Middle frontal gyrus (tissue), 1 donor: ENCODE measurements at regions not wholly inside any gene's neighbourhood (a gene's known extent, or its start where the extent isn't known, plus 50 kb on each side); places are given as distances from the start of the nearest gene placed in this dataset.
A peak's percentile ranks its signal among the peaks of the same experiment; 100 is the strongest.
"Not testable (repeated sequence)": the region's sequence is repeated elsewhere in the genome, so short reads cannot be mapped to it uniquely, and the experiment has no call there.

Source experiments
- DNase-seq: peaks from one replicate; pipeline ENCODE4 v3.0.0-alpha.2; 2015; ENCODE audit warnings: low spot score; ENCODE audit errors: extremely low spot score

DNA sequence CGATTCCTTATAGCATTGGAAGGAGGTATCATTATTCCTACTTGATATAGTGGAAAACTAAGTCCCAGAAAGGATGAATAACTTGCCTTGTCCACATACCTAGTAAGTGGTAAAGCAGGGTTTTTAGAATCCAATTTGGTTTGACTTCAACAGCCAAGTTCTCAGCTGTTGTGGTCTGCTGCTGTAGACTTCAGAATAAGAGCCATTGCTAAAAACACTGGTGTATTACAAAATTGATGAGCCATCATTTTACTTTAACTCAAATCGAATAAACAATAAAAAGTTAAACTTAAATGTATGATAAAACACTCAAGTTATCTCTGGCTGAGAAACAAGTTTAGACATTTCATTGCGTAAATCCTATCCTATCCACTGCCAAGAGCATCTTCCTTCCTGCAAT is 610.8 kb downstream of the TLE1 start:
- DNase-seq = no peak

DNA sequence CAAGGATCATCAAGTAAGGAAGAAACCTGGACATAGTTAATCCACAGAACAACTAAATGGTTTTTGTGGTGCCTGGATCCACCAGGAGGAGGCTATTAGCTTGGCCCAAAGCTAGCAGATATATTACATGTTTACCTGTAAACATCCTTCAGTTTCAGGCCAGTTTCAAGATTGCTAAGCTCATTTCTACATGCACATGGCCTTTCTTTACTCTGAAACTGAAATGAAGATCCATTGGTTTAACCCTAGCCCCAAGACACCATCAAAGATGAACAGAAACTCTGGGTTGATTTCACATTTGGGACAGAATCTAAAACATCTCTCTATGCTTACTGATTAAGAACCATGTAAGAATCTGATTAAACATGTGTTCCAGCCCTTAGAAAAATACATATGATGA is 611.8 kb downstream of the TLE1 start:
- DNase-seq = no peak

DNA sequence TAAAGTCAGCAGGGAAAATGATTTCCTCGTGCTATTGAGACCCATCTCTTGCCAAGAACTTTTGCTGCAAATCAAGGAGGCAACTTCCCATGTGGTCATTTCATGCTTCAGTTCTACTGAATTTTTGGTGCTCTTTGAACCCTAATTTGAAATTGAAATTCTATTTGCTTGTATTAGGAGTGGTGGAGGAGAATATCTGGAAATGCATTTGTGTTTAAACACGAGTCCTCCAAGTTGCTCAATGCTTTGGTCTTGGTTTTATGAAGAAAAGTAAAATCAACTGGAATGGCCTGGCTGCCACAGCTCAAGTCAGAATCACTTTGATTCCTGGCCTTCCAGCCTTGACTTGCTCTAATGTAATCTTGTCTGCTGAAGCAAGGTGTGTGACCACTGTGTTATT is 613.2 kb downstream of the TLE1 start:
- no peak for DNase-seq

DNA sequence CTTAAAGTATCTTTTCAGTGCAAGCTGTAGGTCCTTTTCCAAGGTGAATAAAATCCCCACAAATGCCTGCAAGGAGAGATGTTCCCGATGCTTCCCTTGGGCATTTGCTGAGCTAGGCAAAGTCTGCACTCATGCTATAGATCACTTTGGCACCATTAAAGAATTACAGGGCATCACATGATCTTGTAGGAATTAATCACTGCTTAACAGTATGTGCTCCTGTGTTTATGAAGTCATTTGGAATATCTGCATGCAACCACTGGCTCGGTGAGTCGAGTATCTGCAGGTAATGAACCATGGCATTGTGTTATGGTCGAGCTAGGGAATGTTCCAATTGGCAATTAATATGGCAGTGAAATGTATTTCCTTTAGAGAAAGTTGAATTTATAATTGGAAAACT is 615.1 kb downstream of the TLE1 start:
- DNase-seq = no peak

DNA sequence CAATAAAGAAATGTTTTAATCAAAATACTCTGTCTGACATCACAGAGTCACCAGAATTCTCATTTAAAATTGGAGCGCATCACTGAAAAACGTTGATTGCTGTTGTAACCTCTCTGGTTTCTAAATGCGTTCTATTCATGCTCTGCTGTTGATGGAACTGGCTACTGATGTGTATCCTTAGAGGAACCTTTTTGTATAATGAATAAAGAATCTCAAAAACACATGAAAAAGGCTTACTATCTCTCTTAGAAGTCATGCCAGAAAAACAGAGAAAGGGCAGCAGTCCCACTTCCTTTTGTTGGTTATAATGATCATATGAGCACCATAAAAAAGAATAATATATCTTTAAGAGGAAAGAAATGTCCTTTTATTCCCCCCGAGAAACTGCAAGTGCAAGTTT is 615.5 kb downstream of the TLE1 start:
- no peak for DNase-seq

DNA sequence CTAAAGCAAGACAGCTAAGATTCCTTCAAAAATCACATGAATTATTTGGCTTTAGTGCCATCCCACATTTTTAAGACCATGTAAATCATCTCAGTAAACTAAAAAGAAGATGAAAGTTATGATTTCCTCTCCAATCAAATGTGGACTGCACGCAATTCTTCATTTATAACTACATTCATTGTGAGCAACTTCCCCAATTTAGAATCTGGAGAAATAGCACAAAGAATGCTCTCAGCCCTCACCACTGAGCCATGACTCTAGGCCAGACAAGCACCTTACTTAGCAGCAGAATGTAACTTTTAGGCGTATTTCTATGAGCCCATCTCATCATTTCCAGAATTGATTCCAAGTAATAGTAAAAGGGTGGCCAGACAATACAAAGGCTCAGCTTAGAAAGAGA is 616.6 kb downstream of the TLE1 start:
- DNase-seq = no peak

DNA sequence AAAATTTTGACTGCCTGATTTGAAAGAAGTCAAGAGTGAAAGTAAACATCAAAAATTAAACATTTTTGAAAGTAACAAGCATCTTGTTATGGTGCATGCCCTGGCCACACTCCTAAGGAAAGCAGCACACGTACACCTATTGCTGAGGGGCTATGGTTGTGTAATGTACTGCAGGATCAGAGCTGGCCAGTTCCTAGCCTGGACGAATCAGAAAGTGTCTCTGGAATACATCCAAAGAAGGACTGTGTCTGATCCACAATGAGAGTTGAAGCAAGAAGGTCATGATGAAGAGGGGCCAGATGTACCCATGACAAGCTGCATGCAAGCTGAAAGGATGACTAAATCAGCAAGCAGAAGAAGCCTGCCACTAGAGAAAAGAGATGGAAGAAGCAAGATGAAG is 618.2 kb downstream of the TLE1 start:
- DNase-seq = no peak

DNA sequence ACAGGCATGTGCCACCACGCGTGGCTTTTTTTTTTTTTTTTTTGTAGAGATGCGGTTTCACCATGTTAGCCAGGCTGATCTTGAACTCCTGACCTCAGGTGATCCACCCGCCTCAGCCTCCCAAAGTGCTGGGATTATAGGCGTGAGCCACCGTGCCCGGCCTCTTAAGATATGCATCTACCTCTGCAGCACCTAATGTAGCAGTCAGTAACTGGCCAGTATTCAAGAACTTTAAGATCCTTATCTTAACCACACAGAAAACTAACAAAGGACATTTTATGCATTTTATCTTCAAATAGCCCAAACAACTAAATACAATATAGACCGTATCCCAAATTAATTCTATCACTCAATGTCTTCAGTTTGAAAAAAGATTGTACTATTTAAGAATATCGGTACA is 618.7 kb downstream of the TLE1 start:
- no peak for DNase-seq

DNA sequence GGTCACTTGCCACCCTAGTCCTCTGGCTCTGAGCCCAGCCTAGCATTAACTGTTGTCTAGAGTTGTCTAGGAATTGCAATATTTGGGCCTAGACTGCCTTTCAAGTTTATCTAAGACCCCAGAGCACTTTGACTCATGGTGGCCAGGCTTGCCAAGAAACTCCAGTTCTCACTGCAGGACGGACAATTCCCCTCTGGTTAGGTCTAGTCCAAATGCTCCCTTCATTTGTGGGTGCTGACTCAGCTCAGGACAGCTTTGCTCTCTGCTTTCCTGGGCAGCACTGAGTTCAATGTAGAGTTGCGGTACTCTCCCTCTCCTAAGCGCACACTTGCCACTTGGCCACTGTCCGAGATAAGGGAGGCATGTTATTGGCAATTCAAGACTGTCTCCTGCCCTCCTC is 619.4 kb downstream of the TLE1 start:
- DNase-seq = no peak

DNA sequence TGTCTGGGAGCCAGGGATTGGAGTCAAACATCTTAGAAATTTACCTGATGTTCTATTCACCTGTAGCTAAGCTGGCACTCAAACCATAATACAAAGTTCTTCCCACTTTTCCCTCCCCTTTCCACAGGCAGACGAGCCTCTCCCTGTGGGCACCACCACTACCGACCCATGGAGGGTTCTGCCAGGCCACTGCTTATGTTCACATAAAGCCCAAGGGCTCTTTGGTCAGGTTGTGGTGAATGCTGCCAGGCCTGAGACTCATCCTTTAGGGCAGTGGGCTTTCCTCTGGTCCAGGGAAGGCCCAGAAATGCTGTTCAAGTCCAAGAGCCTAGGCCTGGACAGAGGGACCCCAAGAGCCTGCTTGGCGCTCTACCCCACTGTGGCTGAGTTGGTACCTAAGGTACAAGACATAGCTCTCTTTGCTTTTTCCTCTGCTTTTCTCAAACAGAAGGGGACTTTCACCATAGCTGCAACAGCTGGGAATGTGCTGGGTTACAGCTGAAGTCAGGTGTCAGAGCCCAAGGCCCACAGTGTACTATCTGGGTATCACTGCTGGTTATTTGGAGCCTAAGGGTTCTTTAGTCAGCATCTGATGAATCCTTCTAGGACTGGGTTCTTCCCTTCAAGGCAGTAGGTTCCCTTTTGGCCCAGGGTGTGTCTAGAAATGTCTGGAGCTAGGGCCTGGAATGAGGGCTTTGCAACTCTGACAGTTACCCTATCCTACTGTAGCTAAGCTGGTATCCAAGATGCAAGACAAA is 620.1 kb downstream of the TLE1 start:
- DNase-seq = no peak

DNA sequence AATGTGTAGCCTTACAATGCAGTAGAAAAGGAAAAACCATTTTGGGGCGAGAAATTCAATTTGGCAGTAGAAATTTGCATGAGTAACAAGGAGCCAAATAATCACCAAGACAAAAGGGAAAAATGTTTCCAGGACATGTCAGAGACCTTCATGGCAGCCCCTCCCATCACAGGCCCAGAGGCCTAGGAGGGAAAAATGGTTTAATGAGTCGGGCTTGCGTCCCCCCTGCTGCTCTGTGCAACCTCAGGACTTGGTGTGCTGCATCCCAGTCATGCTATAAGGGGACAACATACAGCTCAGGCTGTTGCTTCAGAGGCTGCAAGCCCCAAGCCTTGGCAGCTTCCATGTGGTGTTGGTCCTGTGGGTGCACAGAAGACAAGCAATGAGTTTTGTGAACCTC is 626.4 kb downstream of the TLE1 start:
- DNase-seq = not testable (repeated sequence)

DNA sequence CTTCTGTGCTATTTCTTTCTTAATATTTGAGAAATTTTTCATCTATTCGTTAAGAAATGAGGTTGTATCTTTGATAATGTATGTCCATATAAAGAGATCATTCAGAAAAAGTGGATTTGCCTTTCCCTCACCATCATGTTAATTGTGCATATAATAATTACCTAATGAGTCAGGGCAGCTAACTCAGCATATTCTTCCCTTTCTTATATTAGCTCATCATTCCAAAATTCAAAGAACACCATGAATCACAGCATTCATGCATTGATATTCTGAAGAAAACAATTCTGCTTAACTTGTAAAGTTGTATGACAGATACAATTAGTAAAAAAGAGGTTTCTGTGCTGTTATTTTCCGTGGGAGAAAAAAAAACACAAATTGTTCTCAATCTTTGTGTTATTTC is 630.6 kb downstream of the TLE1 start:
- no peak for DNase-seq

DNA sequence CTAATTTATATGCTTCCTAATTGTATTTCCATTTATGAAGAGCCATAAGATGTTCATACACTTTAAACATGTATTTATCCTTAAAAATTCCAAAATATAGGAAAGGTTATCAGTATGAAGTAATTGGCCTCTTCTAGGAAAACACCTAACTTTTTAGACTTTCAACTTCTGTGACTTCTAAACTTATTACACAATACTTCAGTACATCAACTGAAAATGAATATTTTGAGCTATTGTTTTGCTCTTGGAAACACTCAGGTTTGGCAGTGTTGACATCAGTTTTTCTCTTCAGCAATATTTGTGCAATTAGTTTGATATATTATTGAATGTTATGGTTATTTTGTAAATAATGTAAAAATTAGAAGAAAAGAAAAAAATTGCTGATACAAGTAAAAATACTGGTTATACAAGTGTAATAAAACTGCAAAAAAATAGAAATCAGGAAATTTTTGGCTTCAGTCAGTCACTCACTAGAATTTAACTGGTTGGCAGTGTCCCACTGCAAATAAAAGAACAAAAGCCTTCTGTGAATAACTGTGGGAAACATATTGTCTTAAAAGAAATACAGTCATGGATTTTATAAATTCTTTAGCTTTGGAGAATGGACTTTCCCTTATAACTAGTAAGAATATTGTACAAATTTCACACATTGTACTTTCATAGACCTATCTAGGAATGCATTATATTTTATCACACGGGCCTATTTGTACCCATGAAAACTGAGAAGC is 635.9 kb downstream of the TLE1 start:
- no peak for DNase-seq

DNA sequence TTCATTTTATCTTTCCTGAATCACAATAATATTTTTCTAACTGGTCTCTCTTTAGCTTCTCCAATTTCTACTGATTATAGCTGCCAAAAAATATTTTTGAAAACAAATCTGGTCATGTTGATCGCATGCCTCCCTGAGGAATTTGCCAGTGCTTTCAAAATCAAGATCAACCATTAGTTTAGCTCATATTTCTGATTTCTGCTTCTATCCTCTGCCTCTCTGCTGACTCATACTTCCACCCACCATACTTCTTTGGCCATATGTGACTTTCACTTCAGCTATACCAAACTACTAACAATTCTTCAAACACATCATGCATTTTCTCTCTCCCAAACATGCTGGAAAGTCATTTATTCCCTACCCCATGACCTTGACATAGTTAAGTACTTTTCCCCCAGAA is 636.5 kb downstream of the TLE1 start:
- peak; percentile 29 for DNase-seq

DNA sequence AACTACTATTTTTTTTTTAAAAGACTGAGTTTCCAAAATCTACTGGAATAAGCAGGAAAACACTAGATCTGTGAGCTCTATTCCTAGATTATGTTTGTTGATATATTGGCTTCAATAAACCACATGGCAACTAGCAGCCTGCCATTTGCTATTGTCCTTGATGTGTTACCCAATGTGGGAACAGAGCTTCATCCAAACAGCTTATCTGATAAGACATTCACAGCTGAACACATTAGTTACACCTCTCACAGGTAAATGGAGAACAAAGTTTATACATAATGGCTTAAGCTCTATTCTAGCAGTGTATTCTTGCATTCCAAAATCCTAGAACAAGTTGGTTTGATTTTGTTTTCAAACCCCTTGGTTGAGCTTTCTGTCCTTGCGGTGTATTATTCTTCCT is 642.1 kb downstream of the TLE1 start:
- DNase-seq = no peak

DNA sequence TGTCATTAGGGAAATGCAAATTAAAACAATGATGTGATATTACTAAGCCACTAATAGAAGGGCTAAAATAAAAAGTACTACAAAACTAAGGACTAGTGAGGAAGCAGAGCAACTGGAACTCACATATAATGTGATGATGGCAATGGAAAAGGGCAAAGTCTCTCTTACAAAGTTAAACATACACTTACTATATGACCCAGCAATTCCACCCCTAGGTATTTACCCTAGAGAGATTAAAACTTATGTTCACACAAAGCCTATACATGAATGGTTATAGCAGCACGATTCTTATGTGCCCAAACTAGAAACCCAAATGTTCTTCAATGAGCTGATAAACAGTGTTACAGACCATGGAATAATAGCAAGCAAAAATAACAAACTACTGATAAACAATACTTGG is 643.7 kb downstream of the TLE1 start:
- DNase-seq = no peak

DNA sequence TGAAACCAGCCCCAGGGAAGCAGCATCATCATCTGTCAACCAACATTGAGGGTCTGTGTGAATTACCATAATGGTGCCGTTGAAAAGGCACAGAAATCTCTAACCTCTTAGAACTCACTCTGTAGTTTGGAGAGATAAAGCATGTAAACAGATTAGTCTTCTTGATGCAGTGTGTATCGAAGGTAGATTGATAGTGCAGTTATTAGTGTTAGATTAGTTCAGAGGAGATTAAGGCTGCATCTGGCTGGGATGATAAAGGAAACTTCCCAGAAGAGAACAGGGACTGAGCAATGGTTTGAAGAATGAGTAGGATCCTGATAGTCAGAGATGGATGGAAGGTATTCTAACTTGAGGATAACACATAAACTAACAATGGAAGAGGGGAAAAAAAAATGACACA is 651.5 kb downstream of the TLE1 start:
- no peak for DNase-seq

DNA sequence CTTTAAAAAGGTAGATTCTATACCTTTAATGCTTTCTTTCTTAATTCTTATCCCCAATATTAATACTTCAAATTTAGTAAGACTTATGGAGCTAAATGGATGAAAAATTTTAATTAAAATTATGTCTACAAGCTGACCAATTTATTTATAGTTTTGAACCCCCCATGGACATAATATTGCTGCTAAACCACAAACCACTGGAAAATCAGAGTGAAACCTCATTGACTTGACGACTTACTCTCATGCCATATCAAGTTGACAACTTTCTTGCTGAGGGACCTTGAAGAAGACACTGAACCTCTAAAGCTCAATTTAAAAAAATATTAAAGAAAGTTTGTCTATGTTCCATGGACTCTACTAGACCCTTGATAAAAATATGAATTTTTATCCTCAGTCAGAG is 653.7 kb downstream of the TLE1 start:
- DNase-seq = no peak

DNA sequence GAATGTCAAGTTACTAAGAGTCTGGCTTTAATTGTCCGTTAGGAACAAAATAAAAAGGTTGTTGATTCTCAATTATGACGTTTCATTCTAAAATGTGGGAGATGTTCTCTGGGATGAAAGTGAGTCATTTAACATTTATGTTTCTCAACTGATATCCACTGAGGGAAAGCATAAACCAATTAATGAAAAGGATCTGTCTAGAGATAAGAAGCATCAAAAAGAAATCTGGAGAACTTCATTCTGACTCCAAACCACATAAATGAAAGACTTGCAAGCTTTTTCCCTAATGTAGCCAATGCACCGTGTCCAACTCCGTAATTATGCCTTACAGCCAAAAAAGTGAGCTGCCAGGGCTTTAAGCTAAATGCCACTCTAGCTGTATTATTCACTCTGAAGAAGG is 654.2 kb downstream of the TLE1 start:
- DNase-seq = no peak

DNA sequence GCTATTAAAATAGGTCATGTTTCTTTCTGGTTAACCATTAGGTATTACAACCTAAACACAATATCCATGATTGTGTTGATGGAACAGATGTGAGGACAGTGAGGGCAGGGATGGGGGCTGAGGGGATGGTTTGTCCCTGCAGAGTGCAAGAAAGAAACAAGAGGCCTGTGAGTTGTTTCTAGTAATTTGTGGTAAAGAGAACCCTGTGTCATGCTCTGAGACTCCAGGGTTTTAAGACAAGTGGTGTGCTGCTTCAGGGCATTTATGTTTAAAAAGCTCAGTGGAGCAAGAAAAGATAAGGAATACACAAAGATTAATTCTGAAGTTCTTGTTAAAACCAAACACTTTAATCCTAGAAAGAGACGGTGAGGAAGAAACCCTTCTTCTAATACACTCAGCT is 656.5 kb downstream of the TLE1 start:
- no peak for DNase-seq

DNA sequence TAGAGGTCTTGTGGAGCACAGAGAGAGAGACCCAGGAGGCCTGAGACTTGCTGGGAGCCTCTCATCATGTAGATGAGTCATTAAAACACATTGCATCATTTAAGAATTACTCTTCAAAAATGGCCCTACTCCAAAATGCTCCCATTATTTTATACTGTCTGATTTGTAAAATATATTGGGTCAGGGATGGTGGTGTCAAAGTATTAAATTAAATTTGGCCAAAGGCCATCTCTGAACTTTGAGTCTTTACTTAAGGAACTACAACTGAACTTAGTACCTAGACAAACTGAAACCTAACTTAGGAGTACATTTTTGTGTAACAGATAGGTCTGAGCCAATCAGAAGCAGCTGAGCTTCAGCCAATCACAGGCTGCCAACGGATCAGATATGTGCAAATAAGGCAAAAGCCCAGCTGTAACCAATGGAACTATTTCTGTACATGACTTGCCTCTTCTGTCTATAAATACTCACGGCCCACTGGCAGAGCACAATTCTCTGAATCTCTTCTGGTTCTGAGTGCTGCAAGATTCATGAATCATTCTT is 657.2 kb downstream of the TLE1 start:
- DNase-seq = no peak

DNA sequence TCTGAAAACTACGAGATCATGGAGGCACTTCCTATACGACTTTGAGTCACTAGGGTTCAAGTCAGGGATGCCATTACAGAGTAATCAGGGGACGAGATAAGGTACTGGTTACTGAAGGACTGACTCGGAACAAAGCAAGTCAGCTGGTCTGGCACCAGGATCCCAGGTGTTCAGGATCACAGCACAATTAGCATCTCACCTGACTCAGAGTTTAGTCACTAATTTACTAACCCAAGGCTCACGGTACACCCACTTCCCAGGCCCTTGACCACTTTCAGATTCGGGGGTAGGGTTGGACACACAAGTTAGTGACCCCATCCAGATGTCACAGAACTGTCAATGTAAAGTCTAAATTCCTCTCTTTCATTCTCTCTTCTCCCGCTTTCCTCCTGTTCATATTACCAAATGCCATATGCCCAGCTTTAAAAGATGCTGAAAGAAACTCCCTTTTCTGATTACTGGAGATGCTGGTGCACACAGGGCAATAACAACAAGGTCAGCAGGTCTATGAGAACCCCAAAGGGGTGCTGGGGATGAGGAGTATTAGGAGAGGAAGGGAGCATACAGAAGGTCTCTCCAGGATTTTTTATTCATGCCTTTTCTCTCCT is 657.8 kb downstream of the TLE1 start:
- DNase-seq = no peak

DNA sequence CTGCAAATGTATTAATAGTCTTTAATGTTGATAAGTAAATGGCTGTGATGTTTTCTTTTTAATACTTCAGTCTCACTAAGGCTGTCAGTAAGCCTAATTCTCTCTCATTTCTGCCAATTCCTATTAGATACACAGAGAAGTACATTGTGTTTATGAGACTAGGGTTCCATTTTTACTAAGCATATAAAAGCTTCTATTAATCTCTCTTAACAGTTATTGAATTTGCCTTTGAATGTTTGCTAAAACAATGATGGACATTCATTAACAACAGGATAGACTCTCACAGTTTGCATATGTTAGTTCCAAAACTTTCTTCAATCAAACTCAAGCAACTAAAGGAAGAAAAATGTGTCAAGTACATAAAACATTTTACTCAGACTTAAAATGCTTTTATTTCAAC is 659.3 kb downstream of the TLE1 start:
- DNase-seq = no peak
